ENCODE measurements at regions not wholly inside any gene's neighbourhood (a gene's known extent, or its start where the extent isn't known, plus 50 kb on each side); places are given as distances from the start of the nearest gene placed in this dataset.

DNA sequence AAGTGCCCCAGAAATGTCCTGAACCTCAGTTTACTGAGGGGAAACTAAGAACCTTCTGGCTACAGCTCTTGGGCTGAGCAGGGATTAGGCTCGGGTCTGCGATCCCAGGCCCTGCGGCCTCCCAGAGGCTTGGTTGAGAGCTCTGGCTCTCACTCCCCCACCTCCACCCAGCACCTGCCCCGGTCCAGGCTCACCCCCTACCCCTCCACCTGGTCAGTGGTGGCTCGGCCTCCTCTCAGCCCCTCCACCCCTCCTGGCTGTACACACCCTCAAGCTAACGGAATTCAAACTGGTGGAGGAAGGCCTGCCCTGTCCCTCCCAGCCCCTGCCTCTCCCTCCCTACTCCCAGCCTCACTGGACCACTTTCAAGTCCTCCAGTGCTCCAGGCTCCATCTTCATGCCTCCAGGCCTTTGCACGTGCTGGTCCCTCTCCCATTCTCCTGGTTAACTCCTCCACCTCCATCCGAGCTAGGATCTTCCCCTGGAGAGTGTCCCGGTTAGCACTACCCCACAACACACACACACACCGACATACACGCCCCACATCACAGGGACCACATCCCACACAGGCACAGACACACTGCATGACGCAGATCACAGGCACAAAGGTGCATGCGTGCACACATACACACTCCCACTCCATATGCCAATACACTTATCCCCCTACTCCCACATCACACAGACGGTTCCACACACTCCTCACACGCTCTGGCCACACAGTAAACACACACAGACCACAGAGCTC, 130.9 kb downstream of the C9orf50 start:
- no peak for DNase-seq (ENCODE audit: low read depth, low spot score)

GRCh38 chr9:129487658-129488483, 133.0 kb downstream of the C9orf50 start:
- no peak for DNase-seq (ENCODE audit: low read depth, low spot score)

DNA sequence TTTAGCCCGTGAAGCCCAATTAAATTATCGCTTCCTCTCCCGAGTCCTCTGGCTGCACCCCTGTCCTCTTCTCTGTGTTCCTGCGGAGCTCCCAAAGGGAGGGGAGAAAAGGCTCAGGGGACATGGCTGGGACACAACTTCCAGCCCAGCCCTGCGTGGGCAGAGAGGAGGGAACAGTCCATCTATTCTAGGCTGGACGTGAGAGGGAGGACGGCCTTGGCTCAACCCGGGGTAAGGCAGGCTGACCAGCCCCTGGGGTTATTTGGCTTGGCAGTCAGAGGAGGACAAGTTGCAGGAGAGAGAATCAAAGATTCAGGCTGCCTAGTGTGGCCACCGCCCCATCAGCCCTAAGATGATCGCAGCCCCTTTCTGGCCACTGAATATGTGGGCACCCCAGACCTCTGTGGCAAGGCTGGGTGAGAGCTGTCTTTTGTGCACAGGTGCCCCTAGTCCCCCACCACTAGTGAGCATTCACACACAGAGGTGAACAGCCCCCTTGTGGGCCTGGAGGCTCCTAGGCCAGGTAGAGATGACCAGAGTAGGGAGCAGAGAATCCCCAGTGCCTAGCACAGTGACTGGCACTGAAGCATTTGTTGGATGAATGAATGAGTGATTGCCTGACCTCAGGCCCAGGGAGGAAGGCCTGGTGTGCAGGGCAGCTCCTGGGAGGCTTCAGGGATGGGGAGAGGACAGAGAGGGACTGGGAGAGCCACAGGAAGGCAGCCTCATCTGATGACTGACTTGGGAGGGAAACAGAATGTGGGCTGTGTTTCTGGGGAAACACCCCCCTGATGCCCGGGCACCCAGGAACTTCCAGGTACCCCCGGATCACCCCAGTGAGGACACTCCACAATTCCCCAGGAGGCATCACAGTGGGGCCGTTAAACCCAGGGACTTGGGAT, 133.9 kb downstream of the C9orf50 start:
- no peak for DNase-seq (ENCODE audit: low read depth, low spot score)

DNA sequence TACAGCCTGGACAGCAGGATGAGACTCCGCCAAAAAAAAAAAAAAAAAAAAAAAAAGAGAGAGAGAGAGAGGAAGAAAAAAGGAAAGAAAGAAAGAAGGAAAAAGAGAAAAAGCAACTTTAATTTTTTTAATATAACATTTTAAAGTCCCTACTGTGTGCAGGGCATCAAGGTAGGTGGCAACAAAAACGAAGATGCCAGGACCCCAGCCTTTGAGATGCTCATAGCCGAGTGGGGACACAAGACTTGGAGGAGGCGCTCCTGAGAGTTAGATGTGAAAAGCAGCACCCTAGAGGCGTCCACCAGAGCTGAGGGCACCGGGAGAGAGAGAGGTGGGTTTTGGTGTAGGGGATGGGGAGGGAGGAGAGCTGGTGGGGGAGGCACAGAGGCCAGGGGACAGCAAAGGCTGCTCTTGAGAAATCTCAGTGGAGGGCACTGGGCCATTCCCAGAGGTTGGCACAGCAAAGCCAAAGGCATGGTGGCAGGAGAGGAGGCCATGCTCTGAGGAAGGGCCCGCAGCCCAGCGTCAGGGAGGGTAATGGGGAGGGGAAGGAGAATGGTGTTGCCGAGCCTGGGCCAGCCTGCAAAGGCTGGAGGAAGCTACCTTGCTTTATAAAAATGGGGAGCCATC, 135.6 kb downstream of the C9orf50 start:
- DNase-seq (ENCODE audit: low read depth, low spot score) = no peak

- DNase-seq (ENCODE audit: low read depth, low spot score) = no peak
Observed at GRCh38 chr9:129484352-129485000, 136.4 kb downstream of the C9orf50 start.

- peak; percentile 59 for DNase-seq (ENCODE audit: low read depth, low spot score)
Observed at GRCh38 chr9:129483415-129484351, 137.2 kb downstream of the C9orf50 start.

- peak; percentile 70 for DNase-seq (ENCODE audit: low read depth, low spot score)
Observed at GRCh38 chr9:129482521-129483414, 138.1 kb downstream of the C9orf50 start.

- DNase-seq (ENCODE audit: low read depth, low spot score) = peak; percentile 58
Observed at GRCh38 chr9:129481810-129482511, 138.9 kb downstream of the C9orf50 start.

DNA sequence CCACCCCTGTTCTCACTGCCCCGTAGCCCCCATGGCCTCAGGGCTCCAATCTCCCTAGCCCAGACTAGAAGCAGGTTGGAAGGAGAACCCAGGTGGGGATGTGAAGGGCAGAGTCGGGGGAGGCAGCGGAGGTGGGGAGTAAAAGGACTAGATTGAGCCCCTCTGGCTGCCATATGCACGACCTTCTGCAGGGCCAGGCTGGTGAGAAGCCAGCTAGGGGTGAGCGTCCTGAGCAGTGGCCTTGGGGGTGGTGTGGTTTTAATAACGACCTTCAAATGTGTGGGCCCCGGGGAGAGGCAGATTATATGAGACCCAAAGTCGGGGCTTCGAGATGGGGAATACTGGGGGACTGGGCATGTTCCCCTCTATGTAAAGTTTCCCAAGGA, 139.5 kb downstream of the C9orf50 start:
- no peak for DNase-seq (ENCODE audit: low read depth, low spot score)

- no peak for DNase-seq (ENCODE audit: low read depth, low spot score)
Observed at GRCh38 chr9:129480745-129481144, 140.2 kb downstream of the C9orf50 start.

DNA sequence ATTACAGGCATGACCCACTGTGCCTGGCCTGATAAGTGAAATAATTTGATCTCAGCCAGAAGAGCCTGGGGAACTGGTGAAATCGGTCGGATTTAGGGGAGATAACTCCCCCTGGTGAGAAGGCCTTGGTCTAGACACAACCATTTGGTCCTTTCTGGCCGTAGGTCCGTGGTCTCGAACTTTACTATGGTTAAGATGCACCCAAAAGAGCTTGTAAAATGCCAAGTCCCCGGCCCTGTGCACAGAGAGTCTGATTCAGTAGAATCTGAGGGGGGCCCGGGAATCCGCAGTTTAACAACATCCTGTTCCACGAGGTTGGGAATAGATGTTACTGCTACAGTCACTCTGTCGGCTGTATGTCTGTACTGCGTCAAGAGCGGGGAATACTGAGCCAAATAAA, 140.7 kb downstream of the C9orf50 start:
- DNase-seq (ENCODE audit: low read depth, low spot score) = no peak

DNA sequence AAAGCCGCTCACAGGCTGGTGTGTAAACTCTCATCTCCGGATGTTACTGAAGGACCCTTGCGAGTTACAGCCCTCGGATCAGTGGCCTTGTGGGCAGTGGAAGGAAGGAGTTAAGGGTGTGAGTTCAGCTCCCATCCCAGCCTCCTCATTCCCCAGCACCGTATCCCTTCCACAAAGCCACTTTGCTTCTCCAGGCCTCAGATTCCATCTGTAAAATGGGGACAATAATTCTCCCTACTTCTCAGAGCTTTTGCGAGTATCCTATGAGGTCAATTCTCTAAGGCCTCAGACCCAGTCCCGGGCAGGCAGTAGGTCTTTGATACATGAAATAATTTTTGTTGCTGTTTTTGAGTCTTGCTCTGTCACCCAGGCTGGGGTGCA, 141.3 kb downstream of the C9orf50 start:
- DNase-seq (ENCODE audit: low read depth, low spot score) = no peak

- peak; percentile 66 for DNase-seq (ENCODE audit: low read depth, low spot score)
Observed at GRCh38 chr9:129478961-129479630, 141.8 kb downstream of the C9orf50 start.

DNA sequence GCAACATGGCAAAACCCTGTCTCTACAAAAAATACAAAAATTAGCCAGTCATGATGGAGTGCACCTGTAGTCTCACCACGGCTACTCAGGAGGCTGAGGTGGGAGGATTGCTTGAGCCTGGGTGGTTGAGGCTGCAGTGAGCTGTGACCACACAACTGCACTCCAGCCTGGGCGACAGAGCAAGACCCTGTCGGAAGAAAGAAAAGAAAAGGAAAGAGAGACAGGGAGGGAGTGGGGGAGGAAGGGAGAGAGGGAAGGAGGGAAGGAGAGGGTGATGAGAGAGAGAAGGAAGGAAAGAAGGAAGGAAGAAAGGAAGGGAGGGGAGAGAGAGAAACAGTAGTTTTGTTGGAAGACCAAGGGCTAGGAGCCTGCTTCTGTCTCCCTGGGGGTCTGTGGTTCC, 142.4 kb downstream of the C9orf50 start:
- DNase-seq (ENCODE audit: low read depth, low spot score) = no peak

- DNase-seq (ENCODE audit: low read depth, low spot score) = no peak
Observed at GRCh38 chr9:129476821-129477611, 143.9 kb downstream of the C9orf50 start.

DNA sequence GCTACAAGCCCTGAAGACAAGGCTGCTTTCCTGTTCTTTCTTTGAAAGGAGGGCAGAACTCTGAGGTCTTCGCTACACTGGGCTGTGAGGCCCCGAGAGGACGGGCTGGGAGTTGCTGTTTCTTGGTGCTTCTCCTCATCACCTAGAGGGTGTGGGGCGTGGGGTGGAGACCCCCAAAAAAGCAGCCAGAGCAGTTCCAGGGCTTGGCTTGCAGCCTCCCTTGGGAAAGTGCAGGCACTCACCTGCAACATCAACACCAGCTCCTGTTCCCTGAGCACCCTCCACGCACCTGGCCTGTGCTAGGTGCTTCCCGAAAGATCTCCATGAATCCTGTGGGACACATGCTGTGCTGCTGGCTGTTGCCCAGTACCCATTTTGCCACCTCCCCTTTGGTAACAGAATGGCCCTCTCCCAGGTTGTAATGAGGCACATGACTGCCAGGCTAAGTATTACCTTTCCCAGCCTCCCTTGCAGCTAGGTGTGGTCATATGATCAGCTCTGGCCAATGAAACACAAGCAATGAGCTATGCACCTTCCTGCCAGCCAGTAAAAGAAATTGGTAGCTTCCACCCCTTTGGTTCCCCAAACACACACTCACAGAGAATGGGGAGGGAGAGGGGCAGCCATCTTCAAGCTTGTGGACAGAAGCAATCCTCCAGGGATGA, 146.0 kb downstream of the C9orf50 start:
- no peak for DNase-seq (ENCODE audit: low read depth, low spot score)
